Body of pancreas (tissue), 4 donors: ENCODE measurements at regions not wholly inside any gene's neighbourhood (a gene's known extent, or its start where the extent isn't known, plus 50 kb on each side); places are given as distances from the start of the nearest gene placed in this dataset.

ENCODE experiments used
- CTCF ChIP-seq, 7 experiments: fragments of 450-650 bp in 4 of 7; fragments of 200-600 bp in 3 of 7; sonication (generic) in 3 of 7; IDR thresholded peaks; one replicate each; pipeline ENCODE4 v1.5.1; 2016 to 2019; ENCODE audit warnings: antibody characterized with exemption in 7 of 7
- POLR2A ChIP-seq, 3 donors: fragments of 450-650 bp; IDR thresholded peaks; one replicate each; pipeline ENCODE4 v1.6.1; 2016; ENCODE audit warnings: antibody characterized with exemption in 3 of 3, mild to moderate bottlenecking in 2 of 3

GRCh38 chr15:79676621-79677020 is 220.2 kb downstream of the MTHFS start:
- TF ChIP-seq CTCF (IDR thresholded peaks at IDR 0.05) (no peak), POLR2A (IDR thresholded peaks at IDR 0.05) (no peak)
